ENCODE measurements at regions not wholly inside any gene's neighbourhood (a gene's known extent, or its start where the extent isn't known, plus 50 kb on each side); places are given as distances from the start of the nearest gene placed in this dataset.

GRCh38 chr5:124414973-124415372, 331.5 kb downstream of the ZNF608 start:
- Histone ChIP-seq H3K36me3 (ENCODE audit: control insufficient read depth in 4 of 4, insufficient read depth in 3 of 4, low read depth in 1 of 4, low read length in 3 of 4) (no peaks in the 10 kb centered on the region), H3K9ac (ENCODE audit: low read depth in 1 of 2, low read length in 2 of 2) (no peak overlapping the region), H3K27ac (ENCODE audit: low read depth in 1 of 2, low read length in 2 of 2) (no peak overlapping the region), H3K4me1 (ENCODE audit: control insufficient read depth in 4 of 4, insufficient read depth in 4 of 4, low read length in 3 of 4) (no peaks in the 10 kb centered on the region), H3K27me3 (ENCODE audit: control insufficient read depth in 4 of 4, insufficient read depth in 4 of 4, low read length in 3 of 4) (no peaks in the 10 kb centered on the region), H3K9me3 (ENCODE audit: control insufficient read depth in 4 of 4, low read length in 3 of 4) (peaks cover 0 to 1% (median 0%) of the 10 kb centered on the region in 4 donors), H3K4me3 (ENCODE audit: low read depth in 1 of 3, low read length in 3 of 3) (no peak overlapping the region)
- no peak for DNase-seq (ENCODE audit: low spot score)
- WGBS = 96% methylated on average over 3 of the region's 3 CpGs
- TF ChIP-seq RAD21 (IDR thresholded peaks at IDR 0.05) = no peak
- no peak for TF ChIP-seq YY1 (IDR thresholded peaks at IDR 0.05)
- no peak for TF ChIP-seq NR2F2 (IDR thresholded peaks at IDR 0.05)
- TF ChIP-seq ZBTB33 (IDR thresholded peaks at IDR 0.05) = no peak
- no peak for TF ChIP-seq EGR1 (IDR thresholded peaks at IDR 0.05; ENCODE audit: low read depth in 2 of 2)
- TF ChIP-seq HNF4G (IDR thresholded peaks at IDR 0.05) = no peak
- no peak for TF ChIP-seq HNF4A (conservative IDR thresholded peaks at IDR 0.05)
- TF ChIP-seq JUND (IDR thresholded peaks at IDR 0.05) = no peak
- no peak for TF ChIP-seq REST (IDR thresholded peaks at IDR 0.05)
- TF ChIP-seq FOXA2 (IDR thresholded peaks at IDR 0.05) = no peak
- no peak for TF ChIP-seq RXRA (IDR thresholded peaks at IDR 0.05)
- no peak for TF ChIP-seq GABPA (IDR thresholded peaks at IDR 0.05 in 1 of 2, conservative IDR thresholded peaks at IDR 0.05 in 1 of 2)
- TF ChIP-seq CTCF (IDR thresholded peaks at IDR 0.05; ENCODE audit: low read depth, low read length, missing input control) = no peak

GRCh38 chr5:124410539-124411488, 335.6 kb downstream of the ZNF608 start:
- Histone ChIP-seq H3K36me3 (ENCODE audit: control insufficient read depth in 4 of 4, insufficient read depth in 3 of 4, low read depth in 1 of 4, low read length in 3 of 4) (no peaks in the 10 kb centered on the region), H3K27me3 (ENCODE audit: control insufficient read depth in 4 of 4, insufficient read depth in 4 of 4, low read length in 3 of 4) (no peaks in the 10 kb centered on the region), H3K9me3 (ENCODE audit: control insufficient read depth in 4 of 4, low read length in 3 of 4) (peaks cover 0 to 1% (median 0%) of the 10 kb centered on the region in 4 donors), H3K4me3 (ENCODE audit: low read depth in 1 of 3, low read length in 3 of 3) (no peak overlapping the region), H3K4me1 (ENCODE audit: control insufficient read depth in 4 of 4, insufficient read depth in 4 of 4, low read length in 3 of 4) (no peaks in the 10 kb centered on the region), H3K27ac (ENCODE audit: low read depth in 1 of 2, low read length in 2 of 2) (no peak overlapping the region), H3K9ac (ENCODE audit: low read depth in 1 of 2, low read length in 2 of 2) (no peak overlapping the region)
- DNase-seq (ENCODE audit: low spot score) = no peak
- TF ChIP-seq MAX (IDR thresholded peaks at IDR 0.05) (no peak), GABPA (IDR thresholded peaks at IDR 0.05 in 1 of 2, conservative IDR thresholded peaks at IDR 0.05 in 1 of 2) (no peak), CTCF (IDR thresholded peaks at IDR 0.05; ENCODE audit: low read depth, low read length, missing input control) (no peak), RXRA (IDR thresholded peaks at IDR 0.05) (no peak), YY1 (IDR thresholded peaks at IDR 0.05) (no peak), ZBTB33 (IDR thresholded peaks at IDR 0.05) (no peak), EGR1 (IDR thresholded peaks at IDR 0.05; ENCODE audit: low read depth in 2 of 2) (no peak), HNF4G (IDR thresholded peaks at IDR 0.05) (no peak), JUND (IDR thresholded peaks at IDR 0.05) (no peak)
- 93% methylated on average over 3 of the region's 3 CpGs for WGBS
